ENCODE measurements at regions not wholly inside any gene's neighbourhood (a gene's known extent, or its start where the extent isn't known, plus 50 kb on each side); places are given as distances from the start of the nearest gene placed in this dataset.

DNA sequence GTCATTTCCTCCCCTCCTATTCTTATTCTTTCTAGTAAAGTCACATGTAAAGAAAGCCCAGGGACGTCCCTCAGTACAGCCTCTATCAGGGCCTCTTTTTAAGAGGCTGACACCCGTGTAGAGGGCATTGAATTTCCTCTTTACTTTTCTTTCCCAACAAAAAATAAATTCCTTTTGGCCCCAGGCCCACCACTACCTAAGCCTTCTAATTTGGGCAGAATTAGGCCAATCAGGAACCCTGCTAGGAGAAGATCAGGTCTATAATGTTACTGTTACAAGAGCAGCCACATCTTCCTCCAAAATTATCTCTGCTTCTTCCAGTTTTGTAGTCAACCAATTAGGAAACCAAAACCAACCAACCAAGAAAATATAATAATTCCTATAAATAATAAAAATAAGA, 189.6 kb upstream of the NREP start:
- TF ChIP-seq, protein P1, sequence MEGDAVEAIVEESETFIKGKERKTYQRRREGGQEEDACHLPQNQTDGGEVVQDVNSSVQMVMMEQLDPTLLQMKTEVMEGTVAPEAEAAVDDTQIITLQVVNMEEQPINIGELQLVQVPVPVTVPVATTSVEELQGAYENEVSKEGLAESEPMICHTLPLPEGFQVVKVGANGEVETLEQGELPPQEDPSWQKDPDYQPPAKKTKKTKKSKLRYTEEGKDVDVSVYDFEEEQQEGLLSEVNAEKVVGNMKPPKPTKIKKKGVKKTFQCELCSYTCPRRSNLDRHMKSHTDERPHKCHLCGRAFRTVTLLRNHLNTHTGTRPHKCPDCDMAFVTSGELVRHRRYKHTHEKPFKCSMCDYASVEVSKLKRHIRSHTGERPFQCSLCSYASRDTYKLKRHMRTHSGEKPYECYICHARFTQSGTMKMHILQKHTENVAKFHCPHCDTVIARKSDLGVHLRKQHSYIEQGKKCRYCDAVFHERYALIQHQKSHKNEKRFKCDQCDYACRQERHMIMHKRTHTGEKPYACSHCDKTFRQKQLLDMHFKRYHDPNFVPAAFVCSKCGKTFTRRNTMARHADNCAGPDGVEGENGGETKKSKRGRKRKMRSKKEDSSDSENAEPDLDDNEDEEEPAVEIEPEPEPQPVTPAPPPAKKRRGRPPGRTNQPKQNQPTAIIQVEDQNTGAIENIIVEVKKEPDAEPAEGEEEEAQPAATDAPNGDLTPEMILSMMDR (IDR thresholded peaks at IDR 0.05 in 4 of 5, conservative IDR thresholded peaks at IDR 0.05 in 1 of 5): no peak
- TF ChIP-seq POLR2A (IDR thresholded peaks at IDR 0.05): no peak
